OCI-LY1 (cell line): ENCODE measurements at regions not wholly inside any gene's neighbourhood (a gene's known extent, or its start where the extent isn't known, plus 50 kb on each side); places are given as distances from the start of the nearest gene placed in this dataset.
"Not testable (repeated sequence)": the region's sequence is repeated elsewhere in the genome, so short reads cannot be mapped to it uniquely, and the experiment has no call there.

Experiments
- CTCF ChIP-seq: fragments of 200-600 bp; sonication (generic), shearing (Covaris generic); IDR thresholded peaks from 2 replicates; pipeline ENCODE4 v1.5.1; 2017; ENCODE audit warnings: mild to moderate bottlenecking, antibody characterized with exemption, low read length, moderate library complexity, mixed read lengths
- EZH2 ChIP-seq: fragments of 200-600 bp; sonication (generic), shearing (Covaris generic); IDR thresholded peaks from 2 replicates; pipeline ENCODE4 v1.8.0; 2017; ENCODE audit warnings: borderline replicate concordance, mixed run types, mild to moderate bottlenecking, antibody characterized with exemption, low read length, moderate library complexity, mixed read lengths

DNA sequence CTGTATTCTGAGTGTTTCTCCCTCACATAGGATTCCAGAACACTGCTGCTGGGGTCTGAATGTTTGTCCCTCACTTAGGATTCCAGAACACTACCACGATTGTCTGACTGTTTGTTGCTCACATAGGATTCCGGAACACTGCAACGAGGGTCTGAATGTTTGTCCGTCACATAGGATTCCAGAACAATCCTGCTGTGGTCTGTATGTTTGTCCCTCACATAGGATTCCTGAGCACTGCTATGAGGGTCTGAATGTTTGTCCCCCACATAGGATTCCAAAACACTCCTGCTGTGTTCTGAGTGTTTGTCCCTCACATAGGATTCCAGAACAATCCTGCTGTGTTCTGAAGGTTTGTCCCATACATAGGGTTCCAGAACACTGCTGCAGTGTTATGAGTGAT, 215.8 kb downstream of the FOXD4L6 start:
- not testable (repeated sequence) for TF ChIP-seq CTCF, EZH2
